Activated CD8-positive, alpha-beta memory T cell treated with anti-CD3 and anti-CD28 coated beads, Interleukin-2, amount 10 ng/mL, durations not matched to agents 7 days and 5 days (primary cell): ENCODE measurements at regions not wholly inside any gene's neighbourhood (a gene's known extent, or its start where the extent isn't known, plus 50 kb on each side); places are given as distances from the start of the nearest gene placed in this dataset.

Experiments used
- ATAC-seq: fragments of 150-1000 bp; cut with Tn5 transposase; one replicate; pipeline ENCODE4 v1.10.0; 2021; ENCODE audit warnings: moderate library complexity
- CTCF ChIA-PET: fragments of 350-600 bp; sonication (Branson Sonifier 250); formaldehyde crosslinking; loops from one replicate; lab custom pipeline; 2021; ENCODE audit warnings: antibody characterized with exemption; lab: Charles Lee
- DNase-seq: peaks from one replicate; pipeline ENCODE4 v3.0.0-alpha.2; 2020
- H3K27ac Mint-ChIP-seq: one replicate; pipeline ENCODE4 v1.8.0; 2021; ENCODE audit warnings: mild to moderate bottlenecking, mixed read lengths
- H3K27me3 Mint-ChIP-seq: one replicate; pipeline ENCODE4 v1.8.0; 2021; ENCODE audit warnings: mixed read lengths
- H3K36me3 Mint-ChIP-seq: one replicate; pipeline ENCODE4 v1.8.0; 2021; ENCODE audit warnings: mild to moderate bottlenecking, mixed read lengths
- H3K4me1 Mint-ChIP-seq: one replicate; pipeline ENCODE4 v1.8.0; 2021; ENCODE audit warnings: mixed read lengths
- H3K4me3 Mint-ChIP-seq: one replicate; pipeline ENCODE4 v1.8.0; 2021; ENCODE audit warnings: mild to moderate bottlenecking, moderate library complexity, mixed read lengths
- H3K9me3 Mint-ChIP-seq: one replicate; pipeline ENCODE4 v1.8.0; 2022; ENCODE audit warnings: low read depth, mixed read lengths

DNA sequence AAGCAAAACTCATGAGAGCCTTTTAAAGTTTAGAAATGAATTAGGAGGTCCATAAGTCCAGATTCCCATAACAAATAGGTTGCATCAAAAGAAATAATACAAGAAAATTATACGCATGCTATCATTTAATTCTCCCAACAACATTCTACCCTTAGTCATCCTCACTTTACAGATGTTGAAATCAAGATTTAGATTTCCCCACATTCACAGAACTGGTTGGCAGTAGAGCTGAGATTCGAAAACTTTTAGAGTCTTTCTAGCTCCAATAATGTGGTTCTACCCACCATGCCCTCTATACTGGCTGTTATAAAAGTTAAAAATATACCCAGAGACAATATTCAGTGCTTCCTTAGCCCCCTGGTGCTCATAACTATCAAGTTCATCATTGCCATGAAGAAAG is 56.6 kb upstream of the METAP2 start:
- no peak for ATAC-seq
- H3K36me3 Mint-ChIP-seq = no peaks in the 10 kb centered on the region

DNA sequence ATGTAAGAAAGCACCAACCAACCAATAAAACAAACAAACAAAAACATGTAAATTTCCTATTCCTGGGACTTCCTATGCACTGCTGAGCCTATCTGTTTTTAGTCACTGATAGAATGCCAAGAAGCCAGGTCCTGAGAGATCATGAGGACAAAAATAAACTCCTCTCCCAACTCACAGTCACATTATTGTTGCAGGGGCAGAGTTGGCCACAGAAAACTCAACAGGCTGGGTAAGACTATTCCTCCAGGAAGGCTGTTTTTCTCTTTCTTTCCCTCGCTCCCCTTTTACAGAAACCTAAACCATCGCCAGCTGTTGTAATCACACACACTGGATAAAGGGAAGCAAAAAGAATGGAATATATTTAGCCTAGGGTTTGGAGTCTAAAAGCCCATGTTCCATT is 55.8 kb upstream of the METAP2 start:
- no peak for DNase-seq

More for the DNA sequence above, 56.6 kb upstream of the METAP2 start:
- no peak for DNase-seq
- CTCF ChIA-PET = no interaction called here
- Mint-ChIP-seq H3K4me1 (no peaks in the 10 kb centered on the region), H3K4me3 (no peak overlapping the region), H3K9me3 (no peaks in the 10 kb centered on the region), H3K27ac (no peak overlapping the region), H3K27me3 (peaks cover 9% of the 10 kb centered on the region)

More for the DNA sequence above, 55.8 kb upstream of the METAP2 start:
- no peaks in the 10 kb centered on the region for H3K9me3 Mint-ChIP-seq
- ATAC-seq = no peak
- H3K36me3 Mint-ChIP-seq = no peaks in the 10 kb centered on the region
- no peak overlapping the region for H3K4me3 Mint-ChIP-seq
- no peaks in the 10 kb centered on the region for H3K4me1 Mint-ChIP-seq
- H3K27ac Mint-ChIP-seq = no peak overlapping the region
- peaks cover 6% of the 10 kb centered on the region for H3K27me3 Mint-ChIP-seq
- CTCF ChIA-PET = no interaction called here
